Central memory CD8-positive, alpha-beta T cell (primary cell): ENCODE measurements at regions not wholly inside any gene's neighbourhood (a gene's known extent, or its start where the extent isn't known, plus 50 kb on each side); places are given as distances from the start of the nearest gene placed in this dataset.

Experiments
- ATAC-seq: fragments of 150-1000 bp; cut with Tn5 transposase; replicated peaks from 2 replicates; pipeline ENCODE4 v1.10.0; 2022; ENCODE audit warnings: mild to moderate bottlenecking, moderate FRiP score, moderate number of reproducible peaks; ENCODE audit not compliant: poor library complexity, severe bottlenecking; ENCODE audit errors: extremely low read depth
- DNase-seq, 2 donors: peaks; one replicate each; pipeline ENCODE4 v3.0.0; 2021; ENCODE audit warnings: low spot score in 2 of 2
- H3K27ac Mint-ChIP-seq: one replicate; pipeline ENCODE4 v1.8.0; 2022; ENCODE audit warnings: low read depth, mild to moderate bottlenecking, moderate library complexity, mixed read lengths
- H3K27me3 Mint-ChIP-seq: one replicate; pipeline ENCODE4 v1.8.0; 2022; ENCODE audit warnings: mixed read lengths
- H3K36me3 Mint-ChIP-seq: one replicate; pipeline ENCODE4 v1.8.0; 2022; ENCODE audit warnings: mild to moderate bottlenecking, moderate library complexity, mixed read lengths; ENCODE audit not compliant: insufficient read depth
- H3K4me1 Mint-ChIP-seq: one replicate; pipeline ENCODE4 v1.8.0; 2022; ENCODE audit warnings: mixed read lengths
- H3K4me3 Mint-ChIP-seq: one replicate; pipeline ENCODE4 v1.8.0; 2022; ENCODE audit warnings: mild to moderate bottlenecking, moderate library complexity, mixed read lengths
- H3K9me3 Mint-ChIP-seq: one replicate; pipeline ENCODE4 v1.8.0; 2022; ENCODE audit warnings: mixed read lengths

- Mint-ChIP-seq H3K27me3 (peaks cover 1% of the 10 kb centered on the region), H3K4me3 (no peak overlapping the region), H3K27ac (no peak overlapping the region), H3K4me1 (no peaks in the 10 kb centered on the region), H3K9me3 (peaks cover 5% of the 10 kb centered on the region), H3K36me3 (no peaks in the 10 kb centered on the region)
- no peak for ATAC-seq
- DNase-seq: no peak
These were observed 329.7 kb downstream of the MAFB start for GRCh38 chr20:40359131-40359912.

- H3K27me3 Mint-ChIP-seq: no peaks in the 10 kb centered on the region
- no peaks in the 10 kb centered on the region for H3K4me1 Mint-ChIP-seq
- H3K9me3 Mint-ChIP-seq: peaks cover 5% of the 10 kb centered on the region
These were observed 334.2 kb downstream of the MAFB start for GRCh38 chr20:40354880-40355279.

GRCh38 chr20:40343390-40343789 is 345.6 kb downstream of the MAFB start:
- DNase-seq (no peak), ATAC-seq (no peak)
- Mint-ChIP-seq H3K27ac (no peak overlapping the region), H3K27me3 (peaks cover 12% of the 10 kb centered on the region), H3K4me3 (no peak overlapping the region), H3K36me3 (peaks cover 1% of the 10 kb centered on the region), H3K9me3 (peaks cover 22% of the 10 kb centered on the region), H3K4me1 (no peaks in the 10 kb centered on the region)

More at GRCh38 chr20:40354880-40355279, 334.2 kb downstream of the MAFB start:
- Mint-ChIP-seq H3K36me3 (no peaks in the 10 kb centered on the region), H3K27ac (no peak overlapping the region), H3K4me3 (no peak overlapping the region)
- no peak for DNase-seq
- no peak for ATAC-seq

DNA sequence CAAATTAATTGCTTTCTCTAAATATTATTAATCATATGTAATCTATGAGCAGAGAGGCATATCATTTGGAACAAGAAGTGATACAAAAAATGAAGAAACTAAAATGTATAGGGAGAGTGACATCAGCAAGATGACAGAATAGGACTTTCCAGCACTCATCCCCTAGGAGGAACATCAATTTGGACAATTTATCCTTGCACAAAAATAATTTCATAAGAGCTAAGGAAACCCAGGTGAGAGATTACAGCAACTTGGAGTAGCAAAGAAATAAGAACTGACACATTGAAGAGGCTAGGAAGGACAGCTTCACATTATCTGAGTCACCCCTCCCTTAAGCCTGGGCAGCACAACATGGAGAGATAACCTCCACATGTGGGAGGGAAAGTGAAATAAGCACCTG is 347.5 kb downstream of the MAFB start:
- H3K9me3 Mint-ChIP-seq: peaks cover 18% of the 10 kb centered on the region
- H3K27me3 Mint-ChIP-seq: peaks cover 25% of the 10 kb centered on the region
- no peaks in the 10 kb centered on the region for H3K36me3 Mint-ChIP-seq
- H3K4me3 Mint-ChIP-seq: no peak overlapping the region
- ATAC-seq: no peak
- no peak for DNase-seq
- H3K27ac Mint-ChIP-seq: no peak overlapping the region
- no peaks in the 10 kb centered on the region for H3K4me1 Mint-ChIP-seq

DNA sequence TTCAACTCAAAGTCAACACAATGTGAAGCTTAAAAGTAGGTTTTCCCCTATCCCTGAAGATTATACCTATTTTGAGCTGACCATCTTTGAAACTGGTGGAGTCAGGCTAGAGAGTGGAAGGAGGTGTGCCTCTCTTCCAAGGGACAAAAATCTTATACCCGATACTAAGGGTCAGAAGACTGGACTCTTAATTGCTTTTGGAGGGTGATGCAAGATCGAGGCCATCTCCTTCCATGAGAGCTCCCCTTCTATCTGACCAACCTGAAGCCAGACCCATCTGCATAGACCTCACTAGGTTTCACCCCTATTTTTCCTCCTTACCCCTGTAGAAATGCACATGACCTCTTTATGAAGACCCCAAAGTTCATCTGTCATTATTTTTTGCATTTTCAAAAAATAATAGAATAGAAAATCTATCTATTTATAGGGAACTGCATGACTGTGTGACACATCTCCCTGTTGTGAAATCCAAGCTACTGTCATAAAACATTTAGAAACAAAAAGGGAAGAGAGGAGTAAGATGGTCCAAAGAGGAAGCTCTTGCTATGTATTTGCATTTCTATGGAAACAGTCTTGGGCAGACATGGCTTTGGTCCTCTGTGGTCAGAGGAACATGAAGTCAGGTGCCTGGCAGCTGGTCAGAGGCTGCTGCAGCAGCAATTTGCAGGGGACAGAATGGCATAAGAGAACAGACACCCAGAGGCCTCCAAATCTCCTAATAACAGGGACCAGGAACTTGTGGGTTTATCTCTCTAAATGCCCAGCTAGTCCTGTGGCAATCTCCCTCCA is 349.2 kb downstream of the MAFB start:
- Mint-ChIP-seq H3K27me3 (peaks cover 30% of the 10 kb centered on the region), H3K9me3 (peaks cover 12% of the 10 kb centered on the region), H3K4me1 (no peaks in the 10 kb centered on the region), H3K27ac (no peak overlapping the region), H3K36me3 (no peaks in the 10 kb centered on the region), H3K4me3 (no peak overlapping the region)
- DNase-seq: no peak
- no peak for ATAC-seq

- Mint-ChIP-seq H3K27me3 (peaks cover 45% of the 10 kb centered on the region), H3K36me3 (no peaks in the 10 kb centered on the region), H3K27ac (no peak overlapping the region), H3K4me3 (no peak overlapping the region), H3K9me3 (no peaks in the 10 kb centered on the region), H3K4me1 (no peaks in the 10 kb centered on the region)
- ATAC-seq (no peak), DNase-seq (no peak)
These were observed 352.5 kb downstream of the MAFB start for GRCh38 chr20:40336533-40336932.

GRCh38 chr20:40335901-40336351 is 353.1 kb downstream of the MAFB start:
- Mint-ChIP-seq H3K4me3 (no peak overlapping the region), H3K36me3 (no peaks in the 10 kb centered on the region), H3K9me3 (no peaks in the 10 kb centered on the region), H3K4me1 (no peaks in the 10 kb centered on the region), H3K27me3 (peaks cover 45% of the 10 kb centered on the region), H3K27ac (no peak overlapping the region)
- DNase-seq (no peak), ATAC-seq (no peak)

DNA sequence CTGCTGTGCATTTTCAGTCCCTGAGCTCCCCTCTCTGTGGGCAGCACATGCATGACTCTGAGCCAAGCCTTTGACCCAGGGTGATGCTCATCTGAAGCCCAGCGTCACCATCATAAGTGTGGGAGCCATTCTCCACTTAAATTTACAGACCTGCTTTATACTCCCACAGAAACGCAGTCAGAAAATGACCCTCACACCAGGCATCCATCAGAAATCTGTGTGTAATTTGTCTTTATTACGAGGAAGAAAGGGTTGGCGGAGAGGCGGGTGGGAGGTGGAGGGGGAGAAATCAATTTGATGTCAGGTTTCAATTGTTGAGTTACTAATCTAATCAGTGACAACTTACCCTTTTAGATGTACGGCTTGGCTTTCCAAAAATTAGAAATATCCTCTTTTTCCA is 353.6 kb downstream of the MAFB start:
- Mint-ChIP-seq H3K27me3 (peaks cover 45% of the 10 kb centered on the region), H3K4me3 (no peak overlapping the region), H3K4me1 (no peaks in the 10 kb centered on the region), H3K27ac (no peak overlapping the region), H3K9me3 (no peaks in the 10 kb centered on the region), H3K36me3 (no peaks in the 10 kb centered on the region)
- no peak for ATAC-seq
- DNase-seq: no peak

GRCh38 chr20:40333591-40333990 is 355.4 kb downstream of the MAFB start:
- Mint-ChIP-seq H3K9me3 (no peaks in the 10 kb centered on the region), H3K4me3 (no peak overlapping the region), H3K27ac (no peak overlapping the region), H3K4me1 (no peaks in the 10 kb centered on the region), H3K36me3 (no peaks in the 10 kb centered on the region), H3K27me3 (peaks cover 34% of the 10 kb centered on the region)
- DNase-seq (no peak), ATAC-seq (no peak)

DNA sequence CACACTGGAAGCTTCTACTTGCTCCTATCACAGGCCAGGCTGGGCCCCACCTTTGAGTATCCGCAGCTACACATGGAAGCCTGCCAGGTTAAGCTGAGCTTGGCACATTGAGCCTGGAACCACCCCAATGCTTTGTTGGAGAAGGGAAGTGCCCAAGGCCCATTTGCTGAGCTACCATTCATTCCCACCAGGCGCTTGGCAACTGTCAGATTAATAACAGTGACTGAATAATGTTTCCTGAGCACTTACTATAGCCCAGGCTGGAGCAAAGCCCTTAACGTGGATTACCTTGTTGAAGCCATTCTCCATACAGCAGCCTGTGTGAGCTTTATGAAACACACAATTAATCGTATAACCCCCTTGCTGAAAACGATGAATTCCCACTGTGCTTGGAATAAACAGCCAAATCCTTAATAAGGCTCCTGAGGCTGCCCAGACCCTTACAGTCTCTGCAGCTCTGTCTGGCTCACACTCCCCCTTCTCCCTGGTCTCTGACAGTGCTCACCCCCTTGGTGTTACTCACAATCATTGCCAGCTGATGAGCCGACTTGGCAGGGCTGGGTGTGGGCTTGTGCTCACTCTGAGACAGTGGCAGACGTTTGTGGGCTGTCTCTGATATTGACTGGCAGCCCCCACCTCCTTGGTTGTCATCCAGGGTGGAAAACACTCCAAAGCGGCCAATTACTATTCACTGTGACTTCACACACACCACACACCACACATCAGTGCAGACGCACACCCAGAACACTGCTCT is 357.1 kb downstream of the MAFB start:
- Mint-ChIP-seq H3K36me3 (no peaks in the 10 kb centered on the region), H3K27ac (no peak overlapping the region), H3K9me3 (no peaks in the 10 kb centered on the region), H3K27me3 (peaks cover 20% of the 10 kb centered on the region), H3K4me3 (no peak overlapping the region), H3K4me1 (no peaks in the 10 kb centered on the region)
- ATAC-seq: no peak
- DNase-seq: no peak

- peaks cover 20% of the 10 kb centered on the region for H3K27me3 Mint-ChIP-seq
- no peaks in the 10 kb centered on the region for H3K4me1 Mint-ChIP-seq
- no peak for ATAC-seq
- H3K4me3 Mint-ChIP-seq: no peak overlapping the region
- no peaks in the 10 kb centered on the region for H3K9me3 Mint-ChIP-seq
- H3K27ac Mint-ChIP-seq: no peak overlapping the region
- H3K36me3 Mint-ChIP-seq: no peaks in the 10 kb centered on the region
- DNase-seq: no peak
These were observed 357.8 kb downstream of the MAFB start for GRCh38 chr20:40331249-40331648.

- Mint-ChIP-seq H3K4me3 (no peak overlapping the region), H3K27ac (no peak overlapping the region), H3K4me1 (no peaks in the 10 kb centered on the region), H3K9me3 (no peaks in the 10 kb centered on the region), H3K36me3 (no peaks in the 10 kb centered on the region), H3K27me3 (peaks cover 10% of the 10 kb centered on the region)
- ATAC-seq: no peak
- no peak for DNase-seq
These were observed 359.7 kb downstream of the MAFB start for GRCh38 chr20:40329321-40329720.
